ENCODE measurements at regions not wholly inside any gene's neighbourhood (a gene's known extent, or its start where the extent isn't known, plus 50 kb on each side); places are given as distances from the start of the nearest gene placed in this dataset.

DNA sequence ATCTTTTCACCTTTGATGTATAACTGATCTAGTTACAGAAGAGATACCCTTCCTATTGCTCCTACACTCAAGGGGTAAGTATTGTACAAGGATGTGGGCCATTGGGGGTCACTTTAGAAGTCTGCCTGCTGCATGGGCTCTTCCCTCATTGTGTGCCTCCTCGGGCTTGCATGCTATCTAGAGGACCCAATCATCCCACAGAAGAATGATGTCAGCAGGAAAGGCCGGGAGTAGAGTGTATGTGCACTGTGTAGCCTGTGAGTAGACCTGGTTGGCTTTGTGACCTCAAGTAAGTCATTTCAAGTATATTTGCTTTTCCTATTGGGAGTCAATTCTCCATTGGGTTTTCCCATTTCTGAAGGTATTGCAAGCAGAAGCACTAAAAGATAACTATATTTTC is 129.5 kb upstream of the TRIB2 start:
- H3K4me3 ChIP-seq (ENCODE audit: control insufficient read depth in 1 of 7, extremely low read depth in 1 of 7, insufficient read depth in 4 of 7, low read depth in 2 of 7, low read length in 6 of 7): no peak overlapping the region
- H3K27me3 ChIP-seq (replicated peaks in 2 of 5; ENCODE audit: control insufficient read depth in 4 of 5, insufficient read depth in 5 of 5, low read length in 4 of 5): no peaks in the 10 kb centered on the region
- H3K36me3 ChIP-seq (ENCODE audit: control insufficient read depth in 4 of 4, insufficient read depth in 4 of 4, low read length in 3 of 4): no peaks in the 10 kb centered on the region
- peaks cover 0 to 5% (median 3%) of the 10 kb centered on the region in 4 experiments for H3K4me1 ChIP-seq (ENCODE audit: control extremely low read depth in 1 of 4, control insufficient read depth in 4 of 4, insufficient read depth in 4 of 4, low read length in 3 of 4)
- H3K27ac ChIP-seq (ENCODE audit: insufficient read depth in 1 of 2, low read depth in 1 of 2, low read length in 2 of 2, poor library complexity in 1 of 2, severe bottlenecking in 2 of 2): no peak overlapping the region
- no CpG with 5 or more reads among the region's 2 CpGs for WGBS (ENCODE audit: insufficient coverage)
- no peak for DNase-seq
- no peaks in the 10 kb centered on the region for H3K9me3 ChIP-seq (ENCODE audit: control extremely low read depth in 1 of 5, control insufficient read depth in 4 of 5, insufficient read depth in 2 of 5, low read depth in 1 of 5, low read length in 4 of 5)
- CTCF ChIA-PET: interaction anchor here (1.5 kb wide), 1 partner anchor 10 kb away, joined by 3 read pairs; no protein-coding TSS in a partner anchor
- POLR2A ChIA-PET: no interaction called here

GRCh38 chr2:12587729-12588522 is 128.8 kb upstream of the TRIB2 start:
- H3K27ac ChIP-seq (ENCODE audit: insufficient read depth in 1 of 2, low read depth in 1 of 2, low read length in 2 of 2, poor library complexity in 1 of 2, severe bottlenecking in 2 of 2): no peak overlapping the region
- H3K36me3 ChIP-seq (ENCODE audit: control insufficient read depth in 4 of 4, insufficient read depth in 4 of 4, low read length in 3 of 4): no peaks in the 10 kb centered on the region
- CTCF ChIA-PET: no interaction called here
- H3K4me3 ChIP-seq (ENCODE audit: control insufficient read depth in 1 of 7, extremely low read depth in 1 of 7, insufficient read depth in 4 of 7, low read depth in 2 of 7, low read length in 6 of 7): no peak overlapping the region
- H3K27me3 ChIP-seq (replicated peaks in 2 of 5; ENCODE audit: control insufficient read depth in 4 of 5, insufficient read depth in 5 of 5, low read length in 4 of 5): no peaks in the 10 kb centered on the region
- 94% methylated on average over 3 of the region's 4 CpGs for WGBS (ENCODE audit: insufficient coverage)
- no peaks in the 10 kb centered on the region for H3K9me3 ChIP-seq (ENCODE audit: control extremely low read depth in 1 of 5, control insufficient read depth in 4 of 5, insufficient read depth in 2 of 5, low read depth in 1 of 5, low read length in 4 of 5)
- peaks cover 0 to 5% (median 3%) of the 10 kb centered on the region in 4 experiments for H3K4me1 ChIP-seq (ENCODE audit: control extremely low read depth in 1 of 4, control insufficient read depth in 4 of 4, insufficient read depth in 4 of 4, low read length in 3 of 4)
- peak; percentile 28 to 60 (median 51) for DNase-seq
- POLR2A ChIA-PET: no interaction called here

DNA sequence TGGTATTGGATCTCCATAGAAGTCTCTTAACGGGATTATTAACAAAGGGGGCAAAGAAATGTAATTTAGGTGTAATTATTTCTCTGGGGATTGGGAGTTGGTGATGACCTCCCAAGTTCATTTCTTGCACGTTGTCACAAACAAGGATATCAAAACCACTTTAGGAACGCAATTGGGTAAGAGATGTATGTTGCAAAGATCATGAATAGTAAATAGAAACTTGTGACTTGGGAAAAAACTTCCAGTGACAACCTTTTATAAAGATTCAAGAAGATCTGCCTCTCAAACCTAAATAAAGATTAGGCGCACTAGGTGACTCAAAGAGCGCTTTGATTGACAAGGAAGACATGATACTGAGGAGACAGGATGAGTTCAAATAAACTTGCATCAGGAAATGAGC is 127.8 kb upstream of the TRIB2 start:
- Histone ChIP-seq H3K4me1 (ENCODE audit: control extremely low read depth in 1 of 4, control insufficient read depth in 4 of 4, insufficient read depth in 4 of 4, low read length in 3 of 4) (peaks cover 0 to 5% (median 3%) of the 10 kb centered on the region in 4 experiments), H3K36me3 (ENCODE audit: control insufficient read depth in 4 of 4, insufficient read depth in 4 of 4, low read length in 3 of 4) (no peaks in the 10 kb centered on the region), H3K27ac (ENCODE audit: insufficient read depth in 1 of 2, low read depth in 1 of 2, low read length in 2 of 2, poor library complexity in 1 of 2, severe bottlenecking in 2 of 2) (no peak overlapping the region), H3K4me3 (ENCODE audit: control insufficient read depth in 1 of 7, extremely low read depth in 1 of 7, insufficient read depth in 4 of 7, low read depth in 2 of 7, low read length in 6 of 7) (no peak overlapping the region), H3K27me3 (replicated peaks in 2 of 5; ENCODE audit: control insufficient read depth in 4 of 5, insufficient read depth in 5 of 5, low read length in 4 of 5) (no peaks in the 10 kb centered on the region), H3K9me3 (ENCODE audit: control extremely low read depth in 1 of 5, control insufficient read depth in 4 of 5, insufficient read depth in 2 of 5, low read depth in 1 of 5, low read length in 4 of 5) (no peaks in the 10 kb centered on the region)
- CTCF ChIA-PET: no interaction called here
- DNase-seq: no peak
- 100% methylated on average over 2 of the region's 5 CpGs for WGBS (ENCODE audit: insufficient coverage)
- POLR2A ChIA-PET: no interaction called here

DNA sequence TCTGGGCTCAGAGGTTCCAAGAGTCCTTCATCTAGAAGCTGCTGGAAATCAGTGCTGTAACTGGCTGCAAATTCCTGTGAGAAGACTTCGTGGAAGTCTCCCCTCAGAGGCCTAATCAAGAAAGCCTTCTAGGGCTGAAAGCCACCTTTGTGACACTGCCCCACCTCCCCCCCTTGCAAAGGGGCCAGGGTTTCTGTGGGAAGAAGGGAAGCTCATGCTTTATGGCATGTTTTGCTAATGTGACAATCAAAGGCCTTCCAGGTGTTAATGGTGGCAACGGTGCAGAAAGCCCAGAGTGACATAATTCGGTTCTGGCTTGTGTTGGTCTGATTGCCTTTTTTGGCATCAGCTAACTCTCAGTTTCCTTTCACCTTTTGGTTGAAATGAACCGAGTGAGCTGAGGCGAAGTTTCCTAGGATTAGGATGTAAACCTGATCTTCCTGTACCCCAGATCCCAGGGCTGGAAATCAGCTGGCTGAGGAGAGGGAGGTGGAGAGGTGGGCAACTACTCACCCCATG is 126.9 kb upstream of the TRIB2 start:
- ChIA-PET CTCF (no interaction called here), POLR2A (no interaction called here)
- Histone ChIP-seq H3K4me3 (ENCODE audit: control insufficient read depth in 1 of 7, extremely low read depth in 1 of 7, insufficient read depth in 4 of 7, low read depth in 2 of 7, low read length in 6 of 7) (no peak overlapping the region), H3K4me1 (ENCODE audit: control extremely low read depth in 1 of 4, control insufficient read depth in 4 of 4, insufficient read depth in 4 of 4, low read length in 3 of 4) (peaks cover 0 to 5% (median 3%) of the 10 kb centered on the region in 4 experiments), H3K27me3 (replicated peaks in 2 of 5; ENCODE audit: control insufficient read depth in 4 of 5, insufficient read depth in 5 of 5, low read length in 4 of 5) (no peaks in the 10 kb centered on the region), H3K27ac (ENCODE audit: insufficient read depth in 1 of 2, low read depth in 1 of 2, low read length in 2 of 2, poor library complexity in 1 of 2, severe bottlenecking in 2 of 2) (no peak overlapping the region), H3K36me3 (ENCODE audit: control insufficient read depth in 4 of 4, insufficient read depth in 4 of 4, low read length in 3 of 4) (no peaks in the 10 kb centered on the region), H3K9me3 (ENCODE audit: control extremely low read depth in 1 of 5, control insufficient read depth in 4 of 5, insufficient read depth in 2 of 5, low read depth in 1 of 5, low read length in 4 of 5) (no peaks in the 10 kb centered on the region)
- DNase-seq: no peak
- WGBS (ENCODE audit: insufficient coverage): 84% methylated on average over 2 of the region's 5 CpGs

DNA sequence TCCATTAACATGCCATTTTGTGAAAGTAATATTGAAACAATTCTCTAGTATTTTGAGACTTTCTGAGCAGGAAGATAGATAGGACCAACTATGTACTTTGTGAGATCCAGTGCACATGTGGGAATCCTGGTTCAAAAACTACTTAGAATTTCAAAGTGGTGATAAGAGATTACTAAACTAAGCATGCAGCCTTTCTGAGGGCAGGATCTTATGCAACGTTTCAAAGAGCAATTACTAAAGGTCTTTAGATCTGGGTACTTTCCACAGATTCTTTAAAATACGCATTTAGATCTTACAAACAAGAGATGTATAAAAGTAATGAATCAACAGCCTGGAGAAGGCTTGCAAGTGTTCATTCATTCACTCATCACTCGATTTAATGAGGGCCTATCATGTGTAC is 124.4 kb upstream of the TRIB2 start:
- 100% methylated on average over 1 of the region's 3 CpGs for WGBS (ENCODE audit: insufficient coverage)
- ChIA-PET POLR2A (no interaction called here), CTCF (no interaction called here)
- H3K27me3 ChIP-seq (replicated peaks in 2 of 5; ENCODE audit: control insufficient read depth in 4 of 5, insufficient read depth in 5 of 5, low read length in 4 of 5): no peaks in the 10 kb centered on the region
- no peaks in the 10 kb centered on the region for H3K36me3 ChIP-seq (ENCODE audit: control insufficient read depth in 4 of 4, insufficient read depth in 4 of 4, low read length in 3 of 4)
- H3K4me3 ChIP-seq (ENCODE audit: control insufficient read depth in 1 of 7, extremely low read depth in 1 of 7, insufficient read depth in 4 of 7, low read depth in 2 of 7, low read length in 6 of 7): no peak overlapping the region
- no peak overlapping the region for H3K27ac ChIP-seq (ENCODE audit: insufficient read depth in 1 of 2, low read depth in 1 of 2, low read length in 2 of 2, poor library complexity in 1 of 2, severe bottlenecking in 2 of 2)
- no peak for DNase-seq
- H3K4me1 ChIP-seq (ENCODE audit: control extremely low read depth in 1 of 4, control insufficient read depth in 4 of 4, insufficient read depth in 4 of 4, low read length in 3 of 4): peaks cover 0 to 5% (median 3%) of the 10 kb centered on the region in 4 experiments
- no peaks in the 10 kb centered on the region for H3K9me3 ChIP-seq (ENCODE audit: control extremely low read depth in 1 of 5, control insufficient read depth in 4 of 5, insufficient read depth in 2 of 5, low read depth in 1 of 5, low read length in 4 of 5)

DNA sequence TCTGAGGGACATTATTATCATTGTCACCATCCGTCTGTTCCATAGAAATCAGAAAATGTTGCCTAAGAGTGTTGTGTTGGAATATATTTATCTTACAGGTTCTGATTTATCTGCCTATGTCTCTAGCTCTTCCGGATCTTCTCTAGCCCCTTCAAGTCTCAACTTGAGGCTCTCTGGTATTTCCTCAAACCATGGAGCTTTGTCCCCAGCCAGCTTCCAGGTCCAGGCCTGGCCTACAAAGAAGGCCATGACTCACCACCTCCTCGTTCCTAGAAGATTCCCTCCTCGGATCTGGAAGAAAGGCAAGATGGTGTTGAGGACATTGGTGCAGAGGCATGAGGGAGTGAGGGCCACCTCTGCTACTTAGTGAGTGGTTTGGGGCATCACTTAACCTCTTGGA is 122.1 kb upstream of the TRIB2 start:
- Histone ChIP-seq H3K36me3 (ENCODE audit: control insufficient read depth in 4 of 4, insufficient read depth in 4 of 4, low read length in 3 of 4) (no peaks in the 10 kb centered on the region), H3K27ac (ENCODE audit: insufficient read depth in 1 of 2, low read depth in 1 of 2, low read length in 2 of 2, poor library complexity in 1 of 2, severe bottlenecking in 2 of 2) (no peak overlapping the region), H3K27me3 (replicated peaks in 2 of 5; ENCODE audit: control insufficient read depth in 4 of 5, insufficient read depth in 5 of 5, low read length in 4 of 5) (no peaks in the 10 kb centered on the region), H3K4me1 (ENCODE audit: control extremely low read depth in 1 of 4, control insufficient read depth in 4 of 4, insufficient read depth in 4 of 4, low read length in 3 of 4) (no peaks in the 10 kb centered on the region), H3K4me3 (ENCODE audit: control insufficient read depth in 1 of 7, extremely low read depth in 1 of 7, insufficient read depth in 4 of 7, low read depth in 2 of 7, low read length in 6 of 7) (no peak overlapping the region), H3K9me3 (ENCODE audit: control extremely low read depth in 1 of 5, control insufficient read depth in 4 of 5, insufficient read depth in 2 of 5, low read depth in 1 of 5, low read length in 4 of 5) (no peaks in the 10 kb centered on the region)
- WGBS (ENCODE audit: insufficient coverage): 83% methylated on average over 2 of the region's 4 CpGs
- ChIA-PET CTCF (no interaction called here), POLR2A (no interaction called here)
- no peak for DNase-seq

GRCh38 chr2:12596771-12597170 is 120.0 kb upstream of the TRIB2 start:
- 100% methylated on average over 2 of the region's 3 CpGs for WGBS (ENCODE audit: insufficient coverage)
- no peak for DNase-seq
- no peaks in the 10 kb centered on the region for H3K9me3 ChIP-seq (ENCODE audit: control extremely low read depth in 1 of 5, control insufficient read depth in 4 of 5, insufficient read depth in 2 of 5, low read depth in 1 of 5, low read length in 4 of 5)

More at GRCh38 chr2:12596771-12597170, 120.0 kb upstream of the TRIB2 start:
- no peak overlapping the region for H3K27ac ChIP-seq (ENCODE audit: insufficient read depth in 1 of 2, low read depth in 1 of 2, low read length in 2 of 2, poor library complexity in 1 of 2, severe bottlenecking in 2 of 2)
- ChIA-PET CTCF (no interaction called here), POLR2A (no interaction called here)
- no peaks in the 10 kb centered on the region for H3K27me3 ChIP-seq (replicated peaks in 2 of 5; ENCODE audit: control insufficient read depth in 4 of 5, insufficient read depth in 5 of 5, low read length in 4 of 5)
- H3K4me3 ChIP-seq (ENCODE audit: control insufficient read depth in 1 of 7, extremely low read depth in 1 of 7, insufficient read depth in 4 of 7, low read depth in 2 of 7, low read length in 6 of 7): no peak overlapping the region
- no peaks in the 10 kb centered on the region for H3K36me3 ChIP-seq (ENCODE audit: control insufficient read depth in 4 of 4, insufficient read depth in 4 of 4, low read length in 3 of 4)
- no peaks in the 10 kb centered on the region for H3K4me1 ChIP-seq (ENCODE audit: control extremely low read depth in 1 of 4, control insufficient read depth in 4 of 4, insufficient read depth in 4 of 4, low read length in 3 of 4)

All from common myeloid progenitor, CD34-positive (primary cell).